ENCODE measurements at regions not wholly inside any gene's neighbourhood (a gene's known extent, or its start where the extent isn't known, plus 50 kb on each side); places are given as distances from the start of the nearest gene placed in this dataset.

- no peak for TF ChIP-seq CTCF (conservative IDR thresholded peaks at IDR 0.05; ENCODE audit: low read length)
- no peak for TF ChIP-seq EZH2phosphoT487 (IDR thresholded peaks at IDR 0.05; ENCODE audit: borderline replicate concordance)
Measured at GRCh38 chr1:219847215-219847855, 81.0 kb downstream of the SLC30A10 start.
